SK-N-MC (cell line): ENCODE measurements at regions not wholly inside any gene's neighbourhood (a gene's known extent, or its start where the extent isn't known, plus 50 kb on each side); places are given as distances from the start of the nearest gene placed in this dataset.

Experiments
- EZH2 ChIP-seq: fragments of 200-600 bp; sonication (generic); IDR thresholded peaks from one replicate; pipeline ENCODE4 v1.6.1; 2017; ENCODE audit warnings: antibody characterized with exemption
- FOXP2 ChIP-seq: optimal IDR thresholded peaks from 2 replicates; pipeline ENCODE3; 2011; ENCODE audit warnings: mild to moderate bottlenecking, moderate library complexity; ENCODE audit not compliant: insufficient read depth; ENCODE audit errors: extremely low read length, control extremely low read depth
- POLR2AphosphoS5 ChIP-seq: IDR thresholded peaks from 2 replicates; pipeline ENCODE4 v1.6.1; 2012; ENCODE audit warnings: mild to moderate bottlenecking, low read depth, low read length, borderline replicate concordance

DNA sequence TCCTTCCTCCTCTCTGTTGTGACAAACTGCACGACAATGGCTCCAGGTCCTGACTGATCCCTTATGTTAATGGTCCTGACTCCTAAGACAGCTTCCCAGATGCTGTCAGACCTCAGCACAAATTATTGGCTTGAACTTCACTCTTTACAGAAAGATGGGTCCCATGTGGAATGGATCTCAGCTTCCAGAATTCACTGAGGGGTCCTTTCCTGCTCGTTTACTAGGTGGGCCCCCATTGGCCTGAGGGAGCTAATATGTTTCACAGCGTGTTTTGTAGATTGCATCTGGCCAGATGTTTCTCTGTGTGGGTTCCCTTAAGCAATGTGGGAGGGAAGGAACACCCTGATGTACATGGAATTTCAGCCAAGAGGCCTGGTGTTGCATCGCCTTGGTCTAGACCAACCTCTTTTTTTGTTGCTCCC is 826.6 kb downstream of the MAFB start:
- TF ChIP-seq POLR2AphosphoS5 (no peak), EZH2 (no peak), FOXP2 (no peak)
